ENCODE measurements at regions not wholly inside any gene's neighbourhood (a gene's known extent, or its start where the extent isn't known, plus 50 kb on each side); places are given as distances from the start of the nearest gene placed in this dataset.
"Not testable (repeated sequence)": the region's sequence is repeated elsewhere in the genome, so short reads cannot be mapped to it uniquely, and the experiment has no call there.

GRCh38 chr3:17894434-17895060 lies 152.1 kb upstream of the TBC1D5 start:
- intact Hi-C loops (cut with micrococcal nuclease) = loop anchor here (1.0 to 2.0 kb wide), 3 partner anchors 864 to 1136 kb away; no protein-coding TSS in a partner anchor
- Mint-ChIP-seq H3K4me1 (ENCODE audit: low read depth) (no peaks in the 10 kb centered on the region), H3K9me3 (peaks cover 4% of the 10 kb centered on the region), H3K4me3 (no peak overlapping the region), H3K27ac (no peak overlapping the region), H3K27me3 (ENCODE audit: low read depth) (no peaks in the 10 kb centered on the region), H3K36me3 (ENCODE audit: low read depth) (no peaks in the 10 kb centered on the region)
- peak; percentile 69 for DNase-seq
- CTCF ChIA-PET = interaction anchor here (0.7 to 1.7 kb wide), 2 partner anchors 1010 to 1094 kb away, joined by 4 to 13 read pairs; no protein-coding TSS in a partner anchor

GRCh38 chr3:17891139-17891856 lies 148.9 kb upstream of the TBC1D5 start:
- Mint-ChIP-seq H3K27ac (no peak overlapping the region), H3K4me1 (ENCODE audit: low read depth) (no peaks in the 10 kb centered on the region), H3K4me3 (no peak overlapping the region), H3K27me3 (ENCODE audit: low read depth) (peaks cover 4% of the 10 kb centered on the region), H3K36me3 (ENCODE audit: low read depth) (no peaks in the 10 kb centered on the region), H3K9me3 (peaks cover 4% of the 10 kb centered on the region)
- intact Hi-C loops (cut with micrococcal nuclease) = no loop called here
- DNase-seq = no peak
- CTCF ChIA-PET = interaction anchor here (0.5 kb wide), 1 partner anchor 80 kb away, joined by 3 read pairs; no protein-coding TSS in a partner anchor

GRCh38 chr3:17885986-17886385 lies 143.6 kb upstream of the TBC1D5 start:
- Mint-ChIP-seq H3K36me3 (ENCODE audit: low read depth) (no peaks in the 10 kb centered on the region), H3K4me3 (no peak overlapping the region), H3K27me3 (ENCODE audit: low read depth) (peaks cover 4% of the 10 kb centered on the region), H3K4me1 (ENCODE audit: low read depth) (no peaks in the 10 kb centered on the region), H3K9me3 (no peaks in the 10 kb centered on the region), H3K27ac (no peak overlapping the region)
- intact Hi-C loops (cut with micrococcal nuclease) = no loop called here
- CTCF ChIA-PET = no interaction called here
- DNase-seq = no peak

DNA sequence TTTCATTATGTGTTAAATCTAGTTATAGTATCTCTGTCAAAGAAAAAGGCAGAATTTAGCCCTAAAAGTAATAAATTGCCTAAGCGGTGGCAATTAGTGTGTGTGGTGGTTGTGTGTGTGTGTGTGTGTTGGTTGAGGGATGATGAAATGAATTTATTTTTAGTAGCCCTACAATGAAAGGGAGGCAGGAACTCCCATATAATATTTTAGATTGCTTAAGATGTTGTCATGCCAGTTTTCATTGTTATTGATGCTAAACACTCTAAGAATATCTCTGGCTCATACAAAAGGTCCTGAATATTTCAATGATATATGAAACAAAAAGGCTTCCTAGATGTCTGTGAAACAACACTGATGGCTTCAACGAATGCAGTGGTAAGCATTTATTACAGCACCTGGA lies 140.6 kb upstream of the TBC1D5 start:
- Mint-ChIP-seq H3K36me3 (ENCODE audit: low read depth) (no peaks in the 10 kb centered on the region), H3K9me3 (no peaks in the 10 kb centered on the region), H3K4me1 (ENCODE audit: low read depth) (no peaks in the 10 kb centered on the region), H3K27me3 (ENCODE audit: low read depth) (peaks cover 4% of the 10 kb centered on the region), H3K27ac (no peak overlapping the region), H3K4me3 (no peak overlapping the region)
- intact Hi-C loops (cut with micrococcal nuclease) = no loop called here
- CTCF ChIA-PET = interaction anchor here (0.6 kb wide), 1 partner anchor 96 kb away, joined by 5 read pairs; no protein-coding TSS in a partner anchor
- DNase-seq = no peak

DNA sequence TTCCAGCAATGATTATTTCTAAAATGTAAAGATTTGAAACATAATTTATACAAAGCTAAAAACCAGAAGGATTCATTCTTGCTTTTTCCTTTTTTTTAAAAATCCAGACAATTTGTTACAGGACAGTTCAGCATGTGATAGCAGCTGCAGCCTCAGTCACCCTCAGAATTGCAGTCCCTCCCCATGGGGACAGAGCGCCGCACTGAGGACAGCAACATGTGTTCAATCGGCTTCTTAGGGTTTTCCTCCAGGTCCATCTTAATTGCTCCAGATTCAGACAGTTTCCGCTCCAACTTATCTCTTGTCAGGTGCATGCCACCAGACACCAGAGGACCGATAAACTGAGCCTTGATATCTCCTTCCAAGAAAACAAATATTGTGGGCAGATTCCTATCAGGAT lies 134.9 kb upstream of the TBC1D5 start:
- H3K4me1 Mint-ChIP-seq (ENCODE audit: low read depth) = no peaks in the 10 kb centered on the region
- no peaks in the 10 kb centered on the region for H3K9me3 Mint-ChIP-seq
- H3K27me3 Mint-ChIP-seq (ENCODE audit: low read depth) = peaks cover 3% of the 10 kb centered on the region
- DNase-seq = no peak
- CTCF ChIA-PET = no interaction called here
- H3K27ac Mint-ChIP-seq = no peak overlapping the region
- no peaks in the 10 kb centered on the region for H3K36me3 Mint-ChIP-seq (ENCODE audit: low read depth)
- H3K4me3 Mint-ChIP-seq = no peak overlapping the region
- intact Hi-C loops (cut with micrococcal nuclease) = no loop called here

GRCh38 chr3:17874636-17875035 lies 132.2 kb upstream of the TBC1D5 start:
- Mint-ChIP-seq H3K36me3 (ENCODE audit: low read depth) (no peaks in the 10 kb centered on the region), H3K27me3 (ENCODE audit: low read depth) (peaks cover 3% of the 10 kb centered on the region), H3K9me3 (no peaks in the 10 kb centered on the region), H3K4me1 (ENCODE audit: low read depth) (no peaks in the 10 kb centered on the region), H3K4me3 (no peak overlapping the region), H3K27ac (no peak overlapping the region)
- CTCF ChIA-PET = no interaction called here
- intact Hi-C loops (cut with micrococcal nuclease) = no loop called here
- no peak for DNase-seq

DNA sequence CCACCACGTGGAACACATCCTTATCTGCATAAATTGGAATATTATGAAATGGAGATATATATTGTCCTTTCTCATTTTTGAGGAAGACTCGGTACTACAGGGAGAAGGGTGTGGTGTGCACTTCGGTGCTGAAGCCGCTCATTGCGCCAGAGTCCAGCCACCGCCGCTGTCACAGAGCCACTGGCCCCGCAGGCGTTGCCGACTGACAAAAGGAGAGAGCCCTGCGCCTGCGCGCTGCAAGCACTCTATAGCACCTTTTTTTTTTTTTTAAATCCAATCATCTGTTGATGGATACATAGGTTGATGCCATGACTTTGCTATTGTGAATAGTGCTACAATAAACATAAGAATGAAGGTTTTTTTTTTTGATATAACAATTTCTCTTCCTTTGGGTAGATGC lies 130.0 kb upstream of the TBC1D5 start:
- CTCF ChIA-PET = interaction anchor here (1.0 kb wide), 1 partner anchor 32 kb away, joined by 3 read pairs; no protein-coding TSS in a partner anchor
- Mint-ChIP-seq H3K4me1 (ENCODE audit: low read depth) (no peaks in the 10 kb centered on the region), H3K27ac (no peak overlapping the region)

GRCh38 chr3:17865631-17866030 lies 123.2 kb upstream of the TBC1D5 start:
- Mint-ChIP-seq H3K27ac (no peak overlapping the region), H3K4me3 (no peak overlapping the region), H3K4me1 (ENCODE audit: low read depth) (no peaks in the 10 kb centered on the region), H3K27me3 (ENCODE audit: low read depth) (no peaks in the 10 kb centered on the region), H3K9me3 (no peaks in the 10 kb centered on the region), H3K36me3 (ENCODE audit: low read depth) (no peaks in the 10 kb centered on the region)
- no peak for DNase-seq
- intact Hi-C loops (cut with micrococcal nuclease) = no loop called here
- CTCF ChIA-PET = interaction anchor here (1.5 kb wide), 1 partner anchor 24 kb away, joined by 3 read pairs; no protein-coding TSS in a partner anchor

More for the DNA sequence above, 130.0 kb upstream of the TBC1D5 start:
- intact Hi-C loops (cut with micrococcal nuclease) = no loop called here
- no peak for DNase-seq
- Mint-ChIP-seq H3K36me3 (ENCODE audit: low read depth) (no peaks in the 10 kb centered on the region), H3K27me3 (ENCODE audit: low read depth) (peaks cover 3% of the 10 kb centered on the region), H3K9me3 (no peaks in the 10 kb centered on the region), H3K4me3 (no peak overlapping the region)

DNA sequence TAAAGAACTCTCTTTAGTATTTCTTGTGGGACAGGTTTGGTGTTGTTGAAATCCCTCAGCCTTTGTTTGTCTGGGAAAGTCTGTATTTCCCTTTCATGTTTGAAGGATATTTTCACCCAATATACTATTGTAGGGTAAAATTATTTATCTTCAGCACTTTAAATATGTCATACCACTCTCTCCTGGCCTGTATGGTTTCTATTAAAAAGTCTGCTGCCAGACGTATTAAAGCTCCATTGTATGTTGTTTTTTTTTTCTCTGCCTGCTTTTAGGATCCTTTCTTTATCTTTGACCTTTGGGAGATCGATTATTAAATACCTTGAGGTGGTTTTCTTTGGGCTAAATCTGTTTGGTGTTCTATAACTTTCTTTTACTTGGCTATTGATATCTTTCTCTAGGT lies 119.0 kb upstream of the TBC1D5 start:
- Mint-ChIP-seq H3K36me3 (ENCODE audit: low read depth) (no peaks in the 10 kb centered on the region), H3K9me3 (no peaks in the 10 kb centered on the region), H3K27ac (no peak overlapping the region), H3K4me1 (ENCODE audit: low read depth) (no peaks in the 10 kb centered on the region), H3K27me3 (ENCODE audit: low read depth) (no peaks in the 10 kb centered on the region), H3K4me3 (no peak overlapping the region)
- DNase-seq = no peak
- CTCF ChIA-PET = no interaction called here
- intact Hi-C loops (cut with micrococcal nuclease) = no loop called here

GRCh38 chr3:17860840-17861471 lies 118.5 kb upstream of the TBC1D5 start:
- H3K27ac Mint-ChIP-seq; H3K36me3 Mint-ChIP-seq (ENCODE audit: low read depth); H3K4me3 Mint-ChIP-seq; DNase-seq; H3K27me3 Mint-ChIP-seq (ENCODE audit: low read depth); intact Hi-C loops (cut with micrococcal nuclease); H3K4me1 Mint-ChIP-seq (ENCODE audit: low read depth); CTCF ChIA-PET; H3K9me3 Mint-ChIP-seq: not testable (repeated sequence)

DNA sequence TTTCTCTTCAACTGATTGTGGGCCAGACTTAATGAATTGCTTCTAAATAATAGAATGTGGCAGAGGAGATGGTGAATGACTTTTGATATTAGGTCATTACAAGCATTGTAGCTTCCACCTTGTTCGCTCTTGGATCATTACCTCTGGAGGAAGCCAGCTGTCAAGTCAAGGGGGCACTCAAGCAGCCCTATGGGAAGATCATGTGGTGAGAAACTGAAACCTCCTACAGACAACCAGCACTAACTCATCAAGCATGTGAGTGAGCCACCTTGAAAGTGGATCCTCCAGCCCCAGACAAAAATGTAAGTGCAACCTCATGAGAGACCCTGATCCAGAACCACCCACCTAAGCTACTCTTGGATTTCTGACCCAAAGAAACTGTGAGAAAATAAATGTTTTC lies 109.8 kb upstream of the TBC1D5 start:
- H3K4me3 Mint-ChIP-seq = no peak overlapping the region
- H3K27ac Mint-ChIP-seq = no peak overlapping the region
- CTCF ChIA-PET = interaction anchor here (0.7 to 2.7 kb wide), 2 partner anchors 11 to 109 kb away, joined by 5 to 15 read pairs; no protein-coding TSS in a partner anchor
- no peaks in the 10 kb centered on the region for H3K9me3 Mint-ChIP-seq
- intact Hi-C loops (cut with micrococcal nuclease) = no loop called here
- no peaks in the 10 kb centered on the region for H3K27me3 Mint-ChIP-seq (ENCODE audit: low read depth)
- H3K4me1 Mint-ChIP-seq (ENCODE audit: low read depth) = no peaks in the 10 kb centered on the region
- H3K36me3 Mint-ChIP-seq (ENCODE audit: low read depth) = no peaks in the 10 kb centered on the region
- no peak for DNase-seq

GRCh38 chr3:17850448-17850847 lies 108.0 kb upstream of the TBC1D5 start:
- Mint-ChIP-seq H3K36me3 (ENCODE audit: low read depth) (no peaks in the 10 kb centered on the region), H3K4me3 (no peak overlapping the region), H3K27ac (no peak overlapping the region), H3K27me3 (ENCODE audit: low read depth) (no peaks in the 10 kb centered on the region), H3K9me3 (no peaks in the 10 kb centered on the region), H3K4me1 (ENCODE audit: low read depth) (no peaks in the 10 kb centered on the region)
- DNase-seq = no peak
- CTCF ChIA-PET = interaction anchor here (2.7 kb wide), 1 partner anchor 9 kb away, joined by 15 read pairs; no protein-coding TSS in a partner anchor
- intact Hi-C loops (cut with micrococcal nuclease) = no loop called here

Data from activated naive CD4-positive, alpha-beta T cell treated with anti-CD3 and anti-CD28 coated beads for 36 hours (primary cell).